CD14-positive monocyte (primary cell): ENCODE measurements at regions not wholly inside any gene's neighbourhood (a gene's known extent, or its start where the extent isn't known, plus 50 kb on each side); places are given as distances from the start of the nearest gene placed in this dataset.

ENCODE experiments used
- DNase-seq, 3 donors: peaks; one replicate each; pipeline ENCODE4 v3.0.0-alpha.2; 2011 to 2022
- H2AFZ ChIP-seq: 2 replicates; pipeline ENCODE4 v1.6.0; 2012; ENCODE audit warnings: mild to moderate bottlenecking, low read depth, low read length, inconsistent platforms; ENCODE audit not compliant: insufficient read depth, poor library complexity, severe bottlenecking
- H3K27ac ChIP-seq, 2 donors: 1 replicate in 1 of 2; 2 replicates in 1 of 2; pipeline ENCODE4 v1.5.1; 2012 to 2013; ENCODE audit warnings: low read length in 2 of 2, control low read depth in 1 of 2, inconsistent platforms in 1 of 2, low read depth in 1 of 2, mild to moderate bottlenecking in 1 of 2
- H3K27me3 ChIP-seq, 2 donors: one replicate each; pipeline versions ENCODE4 v1.6.0 to v1.6.1; 2011 to 2013; ENCODE audit warnings: low read length in 2 of 2; ENCODE audit not compliant: control insufficient read depth in 2 of 2, insufficient read depth in 2 of 2
- H3K36me3 ChIP-seq, 2 donors: replicated peaks in 1 of 2; 1 replicate in 1 of 2; 2 replicates in 1 of 2; pipeline versions ENCODE4 v1.5.1 to v1.6.1; 2012 to 2013; ENCODE audit warnings: low read length in 2 of 2, control low read depth in 1 of 2, inconsistent platforms in 1 of 2, mild to moderate bottlenecking in 1 of 2; ENCODE audit not compliant: insufficient read depth in 2 of 2, control insufficient read depth in 1 of 2
- H3K4me1 ChIP-seq, 2 donors: 1 replicate in 1 of 2; 2 replicates in 1 of 2; pipeline versions ENCODE4 v1.5.1 to v1.6.1; 2012 to 2013; ENCODE audit warnings: low read length in 2 of 2, control low read depth in 1 of 2, inconsistent platforms in 1 of 2, mild to moderate bottlenecking in 1 of 2, moderate library complexity in 1 of 2; ENCODE audit not compliant: insufficient read depth in 2 of 2, control insufficient read depth in 1 of 2
- H3K4me2 ChIP-seq: replicated peaks from 2 replicates; pipeline ENCODE3; 2012; ENCODE audit warnings: low read length, moderate library complexity, mild to moderate bottlenecking; ENCODE audit not compliant: poor library complexity, severe bottlenecking; ENCODE audit errors: extremely low read depth
- H3K4me3 ChIP-seq, 3 experiments: fragments of 200-600 bp in 1 of 3; sonication (generic) in 1 of 3; replicated peaks in 1 of 3; 1 replicate in 2 of 3; 2 replicates in 1 of 3; pipeline ENCODE4 v1.5.1; 2011 to 2013; ENCODE audit warnings: low read length in 3 of 3, mild to moderate bottlenecking in 3 of 3, control low read depth in 2 of 3, low read depth in 2 of 3, inconsistent platforms in 1 of 3, moderate library complexity in 1 of 3
- H3K79me2 ChIP-seq: 2 replicates; pipeline ENCODE4 v1.6.0; 2012; ENCODE audit warnings: mild to moderate bottlenecking, control low read depth, inconsistent platforms, low read length, moderate library complexity; ENCODE audit not compliant: insufficient read depth
- H3K9ac ChIP-seq: 2 replicates; pipeline ENCODE4 v1.6.0; 2017; ENCODE audit warnings: low read length, mild to moderate bottlenecking; ENCODE audit not compliant: insufficient read depth, poor library complexity, severe bottlenecking
- H3K9me3 ChIP-seq, 2 donors: replicated peaks in 1 of 2; 1 replicate in 1 of 2; 2 replicates in 1 of 2; pipeline versions ENCODE4 v1.5.1 to v1.6.1; 2012 to 2013; ENCODE audit warnings: low read length in 2 of 2, control low read depth in 1 of 2; ENCODE audit not compliant: control insufficient read depth in 1 of 2, insufficient read depth in 1 of 2
- H4K20me1 ChIP-seq: 2 replicates; pipeline ENCODE4 v1.6.0; 2012; ENCODE audit warnings: mild to moderate bottlenecking, low read length, control low read depth, moderate library complexity; ENCODE audit not compliant: insufficient read depth
- H3K27ac Mint-ChIP-seq, 7 donors: one replicate each; pipeline ENCODE4 v1.8.0; 2020; ENCODE audit warnings: mild to moderate bottlenecking in 7 of 7, mixed read lengths in 7 of 7, moderate library complexity in 6 of 7, inconsistent platforms in 2 of 7
- H3K27me3 Mint-ChIP-seq, 3 donors: one replicate each; pipeline ENCODE4 v1.8.0; 2021 to 2022; ENCODE audit warnings: low read depth in 3 of 3, mild to moderate bottlenecking in 3 of 3, mixed read lengths in 3 of 3, moderate library complexity in 3 of 3, inconsistent platforms in 1 of 3
- H3K36me3 Mint-ChIP-seq, 2 donors: one replicate each; pipeline ENCODE4 v1.8.0; 2020; ENCODE audit warnings: mixed read lengths in 2 of 2, inconsistent platforms in 1 of 2, mild to moderate bottlenecking in 1 of 2
- H3K4me1 Mint-ChIP-seq: one replicate; pipeline ENCODE4 v1.8.0; 2020; ENCODE audit warnings: mild to moderate bottlenecking, mixed read lengths
- H3K4me3 Mint-ChIP-seq, 2 donors: one replicate each; pipeline ENCODE4 v1.8.0; 2020; ENCODE audit warnings: mild to moderate bottlenecking in 2 of 2, mixed read lengths in 2 of 2, moderate library complexity in 1 of 2
- H3K9me3 Mint-ChIP-seq, 7 donors: one replicate each; pipeline ENCODE4 v1.8.0; 2020 to 2022; ENCODE audit warnings: mixed read lengths in 7 of 7, mild to moderate bottlenecking in 6 of 7, moderate library complexity in 6 of 7, inconsistent platforms in 2 of 7
- CTCF ChIP-seq: fragments of 200-600 bp; IDR thresholded peaks from one replicate; pipeline ENCODE4 v1.8.0; 2022; ENCODE audit warnings: antibody characterized with exemption, mild to moderate bottlenecking
- whole genome bisulfite sequencing: methylation state at CpG from one replicate; pipeline ENCODE4 v1.1.5; 2013; ENCODE audit warnings: missing lambda C conversion rate; ENCODE audit not compliant: insufficient coverage; 5-methylcytosine and 5-hydroxymethylcytosine counted together
- intact Hi-C, 2 donors: fragments of 100-400 bp; cut with micrococcal nuclease; formaldehyde crosslinking; loops; one replicate each; pipeline versions ENCODE4 v1.15.0 to v1.15.1; 2023

GRCh38 chr1:172897738-172898137 lies 153.0 kb downstream of the TNFSF18 start:
- Histone ChIP-seq H3K27ac (no peak overlapping the region), H3K4me1 (peaks cover 9 to 12% of the 10 kb centered on the region in 2 donors), H4K20me1 (no peaks in the 10 kb centered on the region), H3K9me3 (no peaks in the 10 kb centered on the region), H3K4me2 (no peak overlapping the region), H2AFZ (no peak overlapping the region), H3K36me3 (no peaks in the 10 kb centered on the region), H3K79me2 (no peaks in the 10 kb centered on the region), H3K27me3 (no peaks in the 10 kb centered on the region), H3K4me3 (no peak overlapping the region), H3K9ac (no peak overlapping the region)
- H3K27me3 Mint-ChIP-seq, result peaks cover 0 to 3% (median 0%) of the 10 kb centered on the region in 3 donors
- no peak for DNase-seq
- H3K27ac Mint-ChIP-seq, result no peak overlapping the region
- no peaks in the 10 kb centered on the region for H3K36me3 Mint-ChIP-seq
- no peak overlapping the region for H3K4me3 Mint-ChIP-seq
- peaks cover 0 to 1% (median 0%) of the 10 kb centered on the region in 7 donors for H3K9me3 Mint-ChIP-seq
- peaks cover 26% of the 10 kb centered on the region for H3K4me1 Mint-ChIP-seq
- TF ChIP-seq CTCF, result no peak
- intact Hi-C loops, result no loop called here
- WGBS, result 100% methylated on average over 2 of the region's 2 CpGs

GRCh38 chr1:172898866-172899265 lies 151.9 kb downstream of the TNFSF18 start:
- Histone ChIP-seq H3K36me3 (no peaks in the 10 kb centered on the region), H3K27ac (no peak overlapping the region), H3K4me1 (peaks cover 9 to 12% of the 10 kb centered on the region in 2 donors), H3K4me2 (no peak overlapping the region), H3K9ac (no peak overlapping the region), H3K27me3 (no peaks in the 10 kb centered on the region), H4K20me1 (no peaks in the 10 kb centered on the region), H3K4me3 (no peak overlapping the region), H3K79me2 (no peaks in the 10 kb centered on the region), H3K9me3 (no peaks in the 10 kb centered on the region), H2AFZ (no peak overlapping the region)
- no peak for DNase-seq
- no peaks in the 10 kb centered on the region for H3K36me3 Mint-ChIP-seq
- H3K4me1 Mint-ChIP-seq, result peaks cover 26% of the 10 kb centered on the region
- no peak overlapping the region for H3K4me3 Mint-ChIP-seq
- intact Hi-C loops, result no loop called here
- H3K9me3 Mint-ChIP-seq, result peaks cover 0 to 1% (median 0%) of the 10 kb centered on the region in 7 donors
- TF ChIP-seq CTCF, result no peak
- H3K27me3 Mint-ChIP-seq, result peaks cover 0 to 2% (median 0%) of the 10 kb centered on the region in 3 donors
- peak overlapping the region in 1 of 7 donors; percentile 80 for H3K27ac Mint-ChIP-seq
- no CpG with 5 or more reads among the region's 3 CpGs for WGBS
